ENCODE measurements at regions not wholly inside any gene's neighbourhood (a gene's known extent, or its start where the extent isn't known, plus 50 kb on each side); places are given as distances from the start of the nearest gene placed in this dataset.

GRCh38 chr13:74197677-74198429 is 63.6 kb upstream of the KLF12 start:
- Mint-ChIP-seq H3K4me3 (no peak overlapping the region), H3K27ac (no peak overlapping the region), H3K9me3 (no peaks in the 10 kb centered on the region), H3K27me3 (no peaks in the 10 kb centered on the region), H3K36me3 (ENCODE audit: low read depth) (no peaks in the 10 kb centered on the region), H3K4me1 (ENCODE audit: low read depth) (peaks cover 18% of the 10 kb centered on the region)
- no peak for TF ChIP-seq CTCF (IDR thresholded peaks at IDR 0.05)
- H3K36me3 ChIP-seq (ENCODE audit: insufficient read depth, low read length), result no peaks in the 10 kb centered on the region
- H3K27ac ChIP-seq (ENCODE audit: low read depth in 1 of 2, low read length in 2 of 2), result no peak overlapping the region
- no peak overlapping the region for H3K4me3 ChIP-seq (ENCODE audit: low read length)
- ATAC-seq (ENCODE audit: poor library complexity), result no peak
- H3K9me3 ChIP-seq (ENCODE audit: control insufficient read depth in 1 of 2, insufficient read depth in 1 of 2, low read length in 2 of 2), result no peaks in the 10 kb centered on the region
- intact Hi-C loops (cut with DNase I, micrococcal nuclease), result loop anchor here in 1 of 2 experiments (2.0 kb wide), 1 partner anchor 15 kb away; no protein-coding TSS in a partner anchor
- ChIA-PET POLR2A (no interaction called here), CTCF (no interaction called here)
- DNase-seq, result no peak
- H3K27me3 ChIP-seq (ENCODE audit: control insufficient read depth in 1 of 2, insufficient read depth in 2 of 2, low read length in 2 of 2), result no peaks in the 10 kb centered on the region
- no peaks in the 10 kb centered on the region for H3K4me1 ChIP-seq (ENCODE audit: insufficient read depth, low read length)

- intact Hi-C loops (cut with DNase I, micrococcal nuclease), result loop anchor here in 1 of 2 experiments (5.0 kb wide), 1 partner anchor 58 kb away; no protein-coding TSS in a partner anchor
- peak in 1 of 14 experiments; percentile 7 for DNase-seq
These were observed 60.6 kb upstream of the KLF12 start for GRCh38 chr13:74194846-74195245.

GRCh38 chr13:74193391-74193790 is 59.2 kb upstream of the KLF12 start:
- ATAC-seq (ENCODE audit: poor library complexity) (no peak), DNase-seq (no peak)
- H3K36me3 ChIP-seq (ENCODE audit: insufficient read depth, low read length), result no peaks in the 10 kb centered on the region
- H3K27me3 Mint-ChIP-seq, result no peaks in the 10 kb centered on the region
- no peak overlapping the region for H3K27ac ChIP-seq (ENCODE audit: low read depth in 1 of 2, low read length in 2 of 2)
- ChIA-PET CTCF (no interaction called here), POLR2A (no interaction called here)
- intact Hi-C loops (cut with DNase I, micrococcal nuclease), result loop anchor here in 1 of 2 experiments (5.0 kb wide), 1 partner anchor 56 kb away; no protein-coding TSS in a partner anchor
- H3K27me3 ChIP-seq (ENCODE audit: control insufficient read depth in 1 of 2, insufficient read depth in 2 of 2, low read length in 2 of 2), result no peaks in the 10 kb centered on the region
- no peaks in the 10 kb centered on the region for H3K9me3 ChIP-seq (ENCODE audit: control insufficient read depth in 1 of 2, insufficient read depth in 1 of 2, low read length in 2 of 2)
- H3K4me3 Mint-ChIP-seq, result no peak overlapping the region
- H3K27ac Mint-ChIP-seq, result no peak overlapping the region
- H3K4me1 Mint-ChIP-seq (ENCODE audit: low read depth), result peaks cover 31% of the 10 kb centered on the region
- TF ChIP-seq CTCF (IDR thresholded peaks at IDR 0.05), result no peak
- H3K4me1 ChIP-seq (ENCODE audit: insufficient read depth, low read length), result peaks cover 3% of the 10 kb centered on the region
- H3K9me3 Mint-ChIP-seq, result no peaks in the 10 kb centered on the region
- H3K4me3 ChIP-seq (ENCODE audit: low read length), result no peak overlapping the region
- no peaks in the 10 kb centered on the region for H3K36me3 Mint-ChIP-seq (ENCODE audit: low read depth)

More at GRCh38 chr13:74194846-74195245, 60.6 kb upstream of the KLF12 start:
- Mint-ChIP-seq H3K36me3 (ENCODE audit: low read depth) (no peaks in the 10 kb centered on the region), H3K27ac (no peak overlapping the region), H3K27me3 (no peaks in the 10 kb centered on the region), H3K4me3 (no peak overlapping the region), H3K9me3 (no peaks in the 10 kb centered on the region), H3K4me1 (ENCODE audit: low read depth) (peaks cover 31% of the 10 kb centered on the region)
- no peak for ATAC-seq (ENCODE audit: poor library complexity)
- Histone ChIP-seq H3K27me3 (ENCODE audit: control insufficient read depth in 1 of 2, insufficient read depth in 2 of 2, low read length in 2 of 2) (no peaks in the 10 kb centered on the region), H3K4me1 (ENCODE audit: insufficient read depth, low read length) (peaks cover 3% of the 10 kb centered on the region), H3K9me3 (ENCODE audit: control insufficient read depth in 1 of 2, insufficient read depth in 1 of 2, low read length in 2 of 2) (no peaks in the 10 kb centered on the region), H3K4me3 (ENCODE audit: low read length) (no peak overlapping the region), H3K36me3 (ENCODE audit: insufficient read depth, low read length) (no peaks in the 10 kb centered on the region), H3K27ac (ENCODE audit: low read depth in 1 of 2, low read length in 2 of 2) (no peak overlapping the region)
- no peak for TF ChIP-seq CTCF (IDR thresholded peaks at IDR 0.05)
- CTCF ChIA-PET, result no interaction called here
- POLR2A ChIA-PET, result interaction anchor here (0.9 to 1.1 kb wide), 2 partner anchors 35 to 61 kb away, joined by 3 read pairs; partner anchors contain the start of gene KLF12
